Muscle layer of duodenum (tissue), 2 donors: ENCODE measurements at regions not wholly inside any gene's neighbourhood (a gene's known extent, or its start where the extent isn't known, plus 50 kb on each side); places are given as distances from the start of the nearest gene placed in this dataset.

ENCODE experiments used
- H3K27ac ChIP-seq: one replicate; pipeline ENCODE4 v1.7.0; 2013; ENCODE audit warnings: mild to moderate bottlenecking, low read length
- H3K27me3 ChIP-seq: one replicate; pipeline ENCODE4 v1.7.0; 2013; ENCODE audit warnings: low read depth, mild to moderate bottlenecking, control low read depth, low read length
- H3K36me3 ChIP-seq, 2 donors: one replicate each; pipeline ENCODE4 v1.7.0; 2013; ENCODE audit warnings: low read length in 2 of 2, control low read depth in 1 of 2, mild to moderate bottlenecking in 1 of 2; ENCODE audit not compliant: insufficient read depth in 2 of 2, control insufficient read depth in 1 of 2
- H3K4me1 ChIP-seq, 2 donors: one replicate each; pipeline ENCODE4 v1.7.0; 2013; ENCODE audit warnings: low read length in 2 of 2, mild to moderate bottlenecking in 2 of 2, control low read depth in 1 of 2, moderate library complexity in 1 of 2; ENCODE audit not compliant: insufficient read depth in 2 of 2, control insufficient read depth in 1 of 2
- H3K4me3 ChIP-seq, 2 donors: one replicate each; pipeline ENCODE4 v1.7.0; 2013; ENCODE audit warnings: low read length in 2 of 2, low read depth in 1 of 2, mild to moderate bottlenecking in 1 of 2
- H3K9me3 ChIP-seq, 2 donors: one replicate each; pipeline ENCODE4 v1.7.0; 2013; ENCODE audit warnings: low read length in 2 of 2, control low read depth in 1 of 2, mild to moderate bottlenecking in 1 of 2; ENCODE audit not compliant: control insufficient read depth in 1 of 2
- donor health status: healthy.

GRCh38 chr13:82878536-82878935 lies 1003.7 kb downstream of the SLITRK1 start:
- no peaks in the 10 kb centered on the region for H3K4me1 ChIP-seq
- no peaks in the 10 kb centered on the region for H3K27me3 ChIP-seq
- no peaks in the 10 kb centered on the region for H3K9me3 ChIP-seq
- no peak overlapping the region for H3K27ac ChIP-seq
- no peaks in the 10 kb centered on the region for H3K36me3 ChIP-seq
- H3K4me3 ChIP-seq, result no peak overlapping the region

GRCh38 chr13:82867284-82867683 lies 1015.0 kb downstream of the SLITRK1 start:
- H3K27ac ChIP-seq, result no peak overlapping the region
- H3K4me3 ChIP-seq, result no peak overlapping the region
- H3K4me1 ChIP-seq, result no peaks in the 10 kb centered on the region
- H3K9me3 ChIP-seq, result no peaks in the 10 kb centered on the region
- H3K27me3 ChIP-seq, result no peaks in the 10 kb centered on the region
- no peaks in the 10 kb centered on the region for H3K36me3 ChIP-seq

- Histone ChIP-seq H3K4me1 (no peaks in the 10 kb centered on the region), H3K9me3 (peaks cover 0 to 3% of the 10 kb centered on the region in 2 donors), H3K4me3 (no peak overlapping the region), H3K27ac (no peak overlapping the region), H3K27me3 (no peaks in the 10 kb centered on the region), H3K36me3 (no peaks in the 10 kb centered on the region)
Observed at GRCh38 chr13:82850644-82851043, 1031.6 kb downstream of the SLITRK1 start.

GRCh38 chr13:82848766-82849165 lies 1033.5 kb downstream of the SLITRK1 start:
- Histone ChIP-seq H3K4me3 (no peak overlapping the region), H3K9me3 (peaks cover 0 to 3% of the 10 kb centered on the region in 2 donors), H3K4me1 (no peaks in the 10 kb centered on the region), H3K27ac (no peak overlapping the region), H3K36me3 (no peaks in the 10 kb centered on the region), H3K27me3 (no peaks in the 10 kb centered on the region)

- Histone ChIP-seq H3K4me1 (no peaks in the 10 kb centered on the region), H3K4me3 (no peak overlapping the region), H3K9me3 (peaks cover 0 to 3% of the 10 kb centered on the region in 2 donors), H3K27me3 (no peaks in the 10 kb centered on the region), H3K27ac (no peak overlapping the region), H3K36me3 (no peaks in the 10 kb centered on the region)
Observed at GRCh38 chr13:82847595-82847994, 1034.7 kb downstream of the SLITRK1 start.

GRCh38 chr13:82833923-82834322 lies 1048.4 kb downstream of the SLITRK1 start:
- H3K4me3 ChIP-seq, result no peak overlapping the region
- H3K27me3 ChIP-seq, result no peaks in the 10 kb centered on the region
- no peak overlapping the region for H3K27ac ChIP-seq
- no peaks in the 10 kb centered on the region for H3K4me1 ChIP-seq
- H3K9me3 ChIP-seq, result no peaks in the 10 kb centered on the region
- H3K36me3 ChIP-seq, result no peaks in the 10 kb centered on the region

GRCh38 chr13:82829040-82829439 lies 1053.2 kb downstream of the SLITRK1 start:
- Histone ChIP-seq H3K4me3 (no peak overlapping the region), H3K27me3 (no peaks in the 10 kb centered on the region), H3K9me3 (no peaks in the 10 kb centered on the region), H3K4me1 (no peaks in the 10 kb centered on the region), H3K36me3 (no peaks in the 10 kb centered on the region), H3K27ac (no peak overlapping the region)

- Histone ChIP-seq H3K4me3 (no peak overlapping the region), H3K9me3 (no peaks in the 10 kb centered on the region), H3K36me3 (no peaks in the 10 kb centered on the region), H3K27ac (no peak overlapping the region), H3K4me1 (no peaks in the 10 kb centered on the region), H3K27me3 (no peaks in the 10 kb centered on the region)
Observed at GRCh38 chr13:82827724-82828123, 1054.5 kb downstream of the SLITRK1 start.

GRCh38 chr13:82822935-82823334 lies 1059.3 kb downstream of the SLITRK1 start:
- Histone ChIP-seq H3K4me3 (no peak overlapping the region), H3K9me3 (no peaks in the 10 kb centered on the region), H3K36me3 (no peaks in the 10 kb centered on the region), H3K27ac (no peak overlapping the region), H3K27me3 (no peaks in the 10 kb centered on the region), H3K4me1 (no peaks in the 10 kb centered on the region)

- no peaks in the 10 kb centered on the region for H3K36me3 ChIP-seq
- H3K27me3 ChIP-seq, result no peaks in the 10 kb centered on the region
- no peak overlapping the region for H3K27ac ChIP-seq
- no peaks in the 10 kb centered on the region for H3K4me1 ChIP-seq
- no peak overlapping the region for H3K4me3 ChIP-seq
- no peaks in the 10 kb centered on the region for H3K9me3 ChIP-seq
Observed at GRCh38 chr13:82817133-82817532, 1065.1 kb downstream of the SLITRK1 start.

- no peak overlapping the region for H3K27ac ChIP-seq
- no peaks in the 10 kb centered on the region for H3K9me3 ChIP-seq
- no peaks in the 10 kb centered on the region for H3K4me1 ChIP-seq
- H3K4me3 ChIP-seq, result no peak overlapping the region
- no peaks in the 10 kb centered on the region for H3K27me3 ChIP-seq
- H3K36me3 ChIP-seq, result no peaks in the 10 kb centered on the region
Observed at GRCh38 chr13:82815791-82816190, 1066.5 kb downstream of the SLITRK1 start.

GRCh38 chr13:82803341-82803740 lies 1078.9 kb downstream of the SLITRK1 start:
- no peak overlapping the region for H3K27ac ChIP-seq
- no peaks in the 10 kb centered on the region for H3K27me3 ChIP-seq
- no peak overlapping the region for H3K4me3 ChIP-seq
- no peaks in the 10 kb centered on the region for H3K4me1 ChIP-seq
- H3K36me3 ChIP-seq, result no peaks in the 10 kb centered on the region
- H3K9me3 ChIP-seq, result peaks cover 0 to 10% of the 10 kb centered on the region in 2 donors
